ENCODE measurements at regions not wholly inside any gene's neighbourhood (a gene's known extent, or its start where the extent isn't known, plus 50 kb on each side); places are given as distances from the start of the nearest gene placed in this dataset.

GRCh38 chr4:185920691-185921260 lies 108.8 kb upstream of the SORBS2 start:
- TF ChIP-seq EZH2 (IDR thresholded peaks at IDR 0.05) (no peak), POLR2AphosphoS5 (IDR thresholded peaks at IDR 0.05; ENCODE audit: borderline replicate concordance, low read depth, low read length) (no peak), FOXP2 (optimal IDR thresholded peaks at IDR 0.05; ENCODE audit: control extremely low read depth, extremely low read length, insufficient read depth) (no peak)
